NT2/D1 (cell line): ENCODE measurements at regions not wholly inside any gene's neighbourhood (a gene's known extent, or its start where the extent isn't known, plus 50 kb on each side); places are given as distances from the start of the nearest gene placed in this dataset.

ENCODE experiments used
- SUZ12 ChIP-seq: IDR thresholded peaks from 2 replicates; pipeline ENCODE4 v1.6.1; 2011; ENCODE audit not compliant: insufficient read length, insufficient read depth; ENCODE audit errors: extremely low read depth
- YY1 ChIP-seq: IDR thresholded peaks from 2 replicates; pipeline ENCODE4 v1.6.1; 2011; ENCODE audit not compliant: insufficient read length, insufficient read depth
- ZNF274 ChIP-seq: IDR thresholded peaks from 2 replicates; pipeline ENCODE4 v1.6.1; 2011; ENCODE audit warnings: mild to moderate bottlenecking, low read depth, low read length

- TF ChIP-seq ZNF274, result no peak
- TF ChIP-seq YY1, result no peak
- TF ChIP-seq SUZ12, result no peak
Measured at GRCh38 chr22:49586873-49587272, 240.8 kb downstream of the BRD1 start.
